WTC11 (cell line): ENCODE measurements at regions not wholly inside any gene's neighbourhood (a gene's known extent, or its start where the extent isn't known, plus 50 kb on each side); places are given as distances from the start of the nearest gene placed in this dataset.

Experiments used
- ATAC-seq: fragments of 200-7000 bp; cut with Tn5 transposase; 2 replicates; pipeline ENCODE4 v1.10.0; 2021; ENCODE audit warnings: mild to moderate bottlenecking, moderate library complexity
- CTCF ChIA-PET: fragments of 300-600 bp; sonication (Branson Sonifier 250); formaldehyde crosslinking; loops from one replicate; lab custom pipeline; 2021; ENCODE audit warnings: antibody characterized with exemption; lab: Charles Lee
- POLR2A ChIA-PET: fragments of 350-600 bp; sonication (Branson Sonifier 250); formaldehyde crosslinking; loops from one replicate; lab custom pipeline; 2021; ENCODE audit warnings: antibody characterized with exemption; lab: Charles Lee
- DNase-seq: peaks from one replicate; pipeline ENCODE4 v3.0.0; 2021; ENCODE audit warnings: low spot score
- H3K27ac Mint-ChIP-seq: 2 replicates; pipeline ENCODE4 v1.8.0; 2021; ENCODE audit warnings: mixed read lengths
- H3K27me3 Mint-ChIP-seq: 2 replicates; pipeline ENCODE4 v1.8.0; 2021; ENCODE audit warnings: low read depth, mild to moderate bottlenecking, moderate library complexity, mixed read lengths
- H3K36me3 Mint-ChIP-seq: 2 replicates; pipeline ENCODE4 v1.8.0; 2021; ENCODE audit warnings: mixed read lengths
- H3K4me1 Mint-ChIP-seq: 2 replicates; pipeline ENCODE4 v1.8.0; 2022; ENCODE audit warnings: mixed read lengths
- H3K4me3 Mint-ChIP-seq: 2 replicates; pipeline ENCODE4 v1.8.0; 2021; ENCODE audit warnings: mild to moderate bottlenecking, moderate library complexity, mixed read lengths
- H3K9me3 Mint-ChIP-seq: 2 replicates; pipeline ENCODE4 v1.8.0; 2021; ENCODE audit warnings: mixed read lengths
- ATF1 ChIP-seq: sonication (generic); formaldehyde crosslinking; IDR thresholded peaks from 2 replicates; pipeline ENCODE4 v1.8.1; 2023; ENCODE audit warnings: mild to moderate bottlenecking, moderate library complexity, missing genetic modification reagents
- ATF6 ChIP-seq: sonication (generic); formaldehyde crosslinking; IDR thresholded peaks from 2 replicates; pipeline ENCODE4 v1.8.1; 2023; ENCODE audit warnings: mild to moderate bottlenecking, missing genetic modification reagents
- CREM ChIP-seq: sonication (generic); formaldehyde crosslinking; IDR thresholded peaks from 2 replicates; pipeline ENCODE4 v1.8.1; 2022; ENCODE audit warnings: mild to moderate bottlenecking, missing genetic modification reagents, moderate library complexity
- ELF4 ChIP-seq: sonication (generic); formaldehyde crosslinking; IDR thresholded peaks from 2 replicates; pipeline ENCODE4 v1.8.1; 2022; ENCODE audit warnings: low read depth, mild to moderate bottlenecking, moderate library complexity, missing genetic modification reagents
- ESRRA ChIP-seq: sonication (generic); formaldehyde crosslinking; IDR thresholded peaks from 2 replicates; pipeline ENCODE4 v1.8.1; 2022; ENCODE audit warnings: mild to moderate bottlenecking, missing genetic modification reagents, borderline replicate concordance
- FOXK1 ChIP-seq: sonication (generic); formaldehyde crosslinking; IDR thresholded peaks from 2 replicates; pipeline ENCODE4 v1.8.0; 2022; ENCODE audit warnings: mild to moderate bottlenecking, moderate library complexity, missing genetic modification reagents
- HMGA2 ChIP-seq: fragments of 250-450 bp; sonication (Bioruptor Pico); IDR thresholded peaks from 2 replicates; pipeline ENCODE4 v1.4.0; 2021; ENCODE audit warnings: mild to moderate bottlenecking, moderate library complexity
- IRF1 ChIP-seq: sonication (generic); formaldehyde crosslinking; IDR thresholded peaks from 2 replicates; pipeline ENCODE4 v1.8.0; 2023; ENCODE audit warnings: missing genetic modification reagents
- KAT7 ChIP-seq: sonication (generic); formaldehyde crosslinking; IDR thresholded peaks from 2 replicates; pipeline ENCODE4 v1.8.1; 2023; ENCODE audit warnings: missing genetic modification reagents, mild to moderate bottlenecking, borderline replicate concordance
- MAX ChIP-seq: sonication (generic); formaldehyde crosslinking; IDR thresholded peaks from 2 replicates; pipeline ENCODE4 v1.8.0; 2022; ENCODE audit warnings: mild to moderate bottlenecking, missing genetic modification reagents
- NR2C2 ChIP-seq: sonication (generic); formaldehyde crosslinking; IDR thresholded peaks from 2 replicates; pipeline ENCODE4 v1.8.0; 2022; ENCODE audit warnings: mild to moderate bottlenecking, missing genetic modification reagents
- SP1 ChIP-seq: sonication (generic); formaldehyde crosslinking; conservative IDR thresholded peaks from 2 replicates; pipeline ENCODE4 v1.8.1; 2022; ENCODE audit warnings: missing genetic modification reagents
- TEAD1 ChIP-seq: sonication (generic); formaldehyde crosslinking; IDR thresholded peaks from 2 replicates; pipeline ENCODE4 v1.8.0; 2022; ENCODE audit warnings: mild to moderate bottlenecking, missing genetic modification reagents
- TP53 ChIP-seq: sonication (generic); formaldehyde crosslinking; IDR thresholded peaks from 2 replicates; pipeline ENCODE4 v1.8.1; 2023; ENCODE audit warnings: mild to moderate bottlenecking, missing genetic modification reagents
- ZBTB21 ChIP-seq: sonication (generic); formaldehyde crosslinking; IDR thresholded peaks from 2 replicates; pipeline ENCODE4 v1.8.1; 2023; ENCODE audit warnings: mild to moderate bottlenecking, missing genetic modification reagents, borderline replicate concordance
- ZMAT4 ChIP-seq: fragments of 250-450 bp; sonication (Bioruptor Pico); IDR thresholded peaks from 2 replicates; pipeline ENCODE4 v1.9.0; 2021; ENCODE audit warnings: mild to moderate bottlenecking
- ZNF138 ChIP-seq: sonication (generic); formaldehyde crosslinking; conservative IDR thresholded peaks from 2 replicates; pipeline ENCODE4 v1.8.1; 2022; ENCODE audit warnings: mild to moderate bottlenecking, moderate library complexity, missing genetic modification reagents
- ZNF423 ChIP-seq: fragments of 250-450 bp; sonication (Bioruptor Pico); IDR thresholded peaks from 2 replicates; pipeline ENCODE4 v2.1.2; 2022; ENCODE audit warnings: mild to moderate bottlenecking, moderate library complexity
- TF ChIP-seq, protein P1 (sequence below): sonication (generic); formaldehyde crosslinking; IDR thresholded peaks from 2 replicates; pipeline ENCODE4 v1.8.1; 2022; ENCODE audit warnings: mild to moderate bottlenecking, moderate library complexity, missing genetic modification reagents
- TF ChIP-seq, protein P2 (sequence below): sonication (generic); formaldehyde crosslinking; IDR thresholded peaks from 2 replicates; pipeline ENCODE4 v1.8.0; 2023; ENCODE audit warnings: mild to moderate bottlenecking, missing genetic modification reagents
- TF ChIP-seq, protein P3 (sequence below): fragments of 250-450 bp; sonication (Bioruptor Pico); conservative IDR thresholded peaks from 2 replicates; pipeline ENCODE4 v1.9.0; 2021; ENCODE audit warnings: mild to moderate bottlenecking
- TF ChIP-seq, protein P4 (sequence below): sonication (generic); formaldehyde crosslinking; IDR thresholded peaks from 2 replicates; pipeline ENCODE4 v1.8.1; 2023; ENCODE audit warnings: mild to moderate bottlenecking, missing genetic modification reagents, moderate library complexity

DNA sequence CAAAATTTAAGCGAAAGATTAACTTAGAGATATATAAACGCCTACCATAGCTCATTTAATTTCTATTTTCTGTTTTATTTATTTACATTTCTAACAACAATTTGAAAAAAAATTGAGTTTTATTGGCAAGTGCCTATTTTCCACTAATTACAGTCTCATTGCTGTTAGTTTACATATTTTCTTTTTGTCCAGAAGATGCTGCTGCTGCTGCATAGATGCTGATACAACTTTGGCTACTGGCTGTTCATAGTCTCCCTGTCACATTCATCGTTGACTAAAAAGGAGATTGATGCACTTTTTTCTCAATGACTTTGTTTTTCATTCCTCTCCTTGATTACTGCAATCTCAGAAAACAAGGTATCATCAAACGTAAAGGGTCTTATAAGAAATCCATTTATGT lies 235.4 kb downstream of the CDH9 start (continued):
- TF ChIP-seq ZNF423 (CRISPR knock-in tag) (no peak), ESRRA (CRISPR knock-in tag) (no peak)
- TF ChIP-seq, all 79 proteins: peak for 0

DNA sequence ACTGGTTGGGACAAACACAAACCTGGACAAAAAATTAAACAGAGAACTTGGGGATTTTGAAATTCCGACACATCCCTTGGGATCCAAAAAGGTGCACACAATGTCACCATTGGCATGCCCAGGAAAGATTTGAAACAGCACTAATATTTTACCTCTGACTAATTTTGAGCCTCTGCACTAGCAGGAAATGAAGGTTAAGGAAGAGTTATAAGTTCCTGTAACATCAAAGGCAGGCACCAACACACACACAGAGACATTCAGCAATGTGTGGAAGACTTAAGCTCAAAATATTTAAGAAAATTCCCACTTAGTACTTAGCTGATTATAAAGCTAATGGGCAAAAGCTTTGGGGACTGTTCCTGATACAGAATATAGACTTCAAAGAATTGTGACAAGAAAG lies 247.0 kb downstream of the CDH9 start:
- POLR2A ChIA-PET, result no interaction called here

DNA sequence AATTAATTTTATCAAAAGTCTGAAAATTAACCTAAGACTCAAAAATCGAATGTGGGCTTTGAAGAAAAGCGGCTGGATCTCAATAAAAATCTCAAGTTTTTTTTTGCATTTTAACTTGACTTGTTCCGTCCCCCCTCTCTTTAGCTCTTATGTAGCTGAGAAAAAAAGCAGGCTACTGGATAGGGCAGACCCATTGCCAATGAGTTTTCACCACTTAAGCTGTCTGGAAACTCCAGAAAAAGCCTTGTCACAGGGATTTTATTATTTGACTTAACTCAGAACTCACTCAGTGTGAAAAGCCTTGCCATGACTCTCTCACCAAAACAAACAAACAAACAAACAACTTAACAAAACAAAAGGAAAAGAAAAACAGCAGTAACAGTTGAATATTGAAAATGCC lies 247.4 kb downstream of the CDH9 start:
- Mint-ChIP-seq H3K9me3 (peaks cover 13% of the 10 kb centered on the region), H3K27me3 (no peaks in the 10 kb centered on the region), H3K4me1 (peaks cover 4% of the 10 kb centered on the region; the same call in 1 of the 2 replicates), H3K36me3 (no peaks in the 10 kb centered on the region), H3K27ac (no peak overlapping the region; the same call in 1 of the 2 replicates), H3K4me3 (no peak overlapping the region)
- TF ChIP-seq, protein P1, sequence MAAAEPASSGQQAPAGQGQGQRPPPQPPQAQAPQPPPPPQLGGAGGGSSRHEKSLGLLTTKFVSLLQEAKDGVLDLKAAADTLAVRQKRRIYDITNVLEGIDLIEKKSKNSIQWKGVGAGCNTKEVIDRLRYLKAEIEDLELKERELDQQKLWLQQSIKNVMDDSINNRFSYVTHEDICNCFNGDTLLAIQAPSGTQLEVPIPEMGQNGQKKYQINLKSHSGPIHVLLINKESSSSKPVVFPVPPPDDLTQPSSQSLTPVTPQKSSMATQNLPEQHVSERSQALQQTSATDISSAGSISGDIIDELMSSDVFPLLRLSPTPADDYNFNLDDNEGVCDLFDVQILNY (CRISPR knock-in tag), result no peak
- CTCF ChIA-PET, result interaction anchor here (0.6 kb wide), 1 partner anchor 574 kb away, joined by 5 read pairs; no protein-coding TSS in a partner anchor
- POLR2A ChIA-PET, result no interaction called here
- DNase-seq (no peak), ATAC-seq (no peak)

More for the DNA sequence above, 247.0 kb downstream of the CDH9 start:
- H3K36me3 Mint-ChIP-seq, result no peaks in the 10 kb centered on the region
- H3K4me3 Mint-ChIP-seq, result no peak overlapping the region
- H3K27ac Mint-ChIP-seq, result no peak overlapping the region; the same call in 1 of the 2 replicates
- H3K9me3 Mint-ChIP-seq, result peaks cover 13% of the 10 kb centered on the region
- no peaks in the 10 kb centered on the region for H3K27me3 Mint-ChIP-seq
- TF ChIP-seq MAX, result no peak
- no peak for TF ChIP-seq TP53 (CRISPR knock-in tag)
- TF ChIP-seq ELF4 (CRISPR knock-in tag), result no peak
- TF ChIP-seq, protein P2, sequence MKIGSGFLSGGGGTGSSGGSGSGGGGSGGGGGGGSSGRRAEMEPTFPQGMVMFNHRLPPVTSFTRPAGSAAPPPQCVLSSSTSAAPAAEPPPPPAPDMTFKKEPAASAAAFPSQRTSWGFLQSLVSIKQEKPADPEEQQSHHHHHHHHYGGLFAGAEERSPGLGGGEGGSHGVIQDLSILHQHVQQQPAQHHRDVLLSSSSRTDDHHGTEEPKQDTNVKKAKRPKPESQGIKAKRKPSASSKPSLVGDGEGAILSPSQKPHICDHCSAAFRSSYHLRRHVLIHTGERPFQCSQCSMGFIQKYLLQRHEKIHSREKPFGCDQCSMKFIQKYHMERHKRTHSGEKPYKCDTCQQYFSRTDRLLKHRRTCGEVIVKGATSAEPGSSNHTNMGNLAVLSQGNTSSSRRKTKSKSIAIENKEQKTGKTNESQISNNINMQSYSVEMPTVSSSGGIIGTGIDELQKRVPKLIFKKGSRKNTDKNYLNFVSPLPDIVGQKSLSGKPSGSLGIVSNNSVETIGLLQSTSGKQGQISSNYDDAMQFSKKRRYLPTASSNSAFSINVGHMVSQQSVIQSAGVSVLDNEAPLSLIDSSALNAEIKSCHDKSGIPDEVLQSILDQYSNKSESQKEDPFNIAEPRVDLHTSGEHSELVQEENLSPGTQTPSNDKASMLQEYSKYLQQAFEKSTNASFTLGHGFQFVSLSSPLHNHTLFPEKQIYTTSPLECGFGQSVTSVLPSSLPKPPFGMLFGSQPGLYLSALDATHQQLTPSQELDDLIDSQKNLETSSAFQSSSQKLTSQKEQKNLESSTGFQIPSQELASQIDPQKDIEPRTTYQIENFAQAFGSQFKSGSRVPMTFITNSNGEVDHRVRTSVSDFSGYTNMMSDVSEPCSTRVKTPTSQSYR (CRISPR knock-in tag), result no peak
- TF ChIP-seq, protein P3, sequence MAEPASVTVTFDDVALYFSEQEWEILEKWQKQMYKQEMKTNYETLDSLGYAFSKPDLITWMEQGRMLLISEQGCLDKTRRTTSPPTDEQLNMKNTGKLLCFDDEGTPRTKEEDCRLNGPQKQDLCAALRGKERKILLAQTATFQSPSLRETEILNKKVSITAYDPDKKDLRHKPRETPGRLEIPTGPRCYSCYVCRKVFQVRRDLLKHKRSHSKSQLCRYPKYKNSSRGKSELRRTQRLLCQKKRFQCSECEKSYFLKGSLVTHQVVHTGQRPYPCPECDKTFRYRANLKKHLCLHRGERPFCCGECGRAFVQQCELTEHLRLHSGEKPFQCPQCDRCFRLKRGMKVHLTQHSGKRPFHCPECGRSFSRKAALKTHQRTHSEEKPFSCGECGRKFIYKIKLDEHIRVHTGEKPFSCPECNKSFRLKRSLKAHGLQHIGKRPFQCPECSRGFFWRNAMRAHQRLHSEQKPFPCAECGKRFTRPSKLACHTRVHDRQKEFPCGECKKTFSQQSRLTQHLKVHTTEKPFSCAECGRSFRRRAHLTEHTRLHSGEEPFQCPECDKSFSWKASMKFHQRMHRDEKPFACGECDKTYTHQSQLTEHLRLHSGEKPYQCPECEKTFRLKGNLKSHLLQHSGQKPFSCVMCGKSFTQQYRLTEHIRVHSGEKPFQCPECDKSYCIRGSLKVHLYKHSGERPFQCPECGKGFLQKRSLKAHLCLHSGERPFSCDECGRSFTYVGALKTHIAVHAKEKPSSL (CRISPR knock-in tag), result no peak
- no peak for TF ChIP-seq NR2C2 (CRISPR knock-in tag)
- TF ChIP-seq, protein P4, sequence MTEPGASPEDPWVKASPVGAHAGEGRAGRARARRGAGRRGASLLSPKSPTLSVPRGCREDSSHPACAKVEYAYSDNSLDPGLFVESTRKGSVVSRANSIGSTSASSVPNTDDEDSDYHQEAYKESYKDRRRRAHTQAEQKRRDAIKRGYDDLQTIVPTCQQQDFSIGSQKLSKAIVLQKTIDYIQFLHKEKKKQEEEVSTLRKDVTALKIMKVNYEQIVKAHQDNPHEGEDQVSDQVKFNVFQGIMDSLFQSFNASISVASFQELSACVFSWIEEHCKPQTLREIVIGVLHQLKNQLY (CRISPR knock-in tag), result no peak
- TF ChIP-seq TEAD1, result no peak
- TF ChIP-seq SP1 (CRISPR knock-in tag), result no peak
- no peak for TF ChIP-seq KAT7
- ATAC-seq (no peak), DNase-seq (no peak)
- peaks cover 4% of the 10 kb centered on the region; the same call in 1 of the 2 replicates for H3K4me1 Mint-ChIP-seq
- CTCF ChIA-PET, result no interaction called here

- H3K27me3 Mint-ChIP-seq, result no peaks in the 10 kb centered on the region
- H3K4me3 Mint-ChIP-seq, result no peak overlapping the region
- CTCF ChIA-PET, result no interaction called here
- DNase-seq (no peak), ATAC-seq (no peak)
- POLR2A ChIA-PET, result no interaction called here
- H3K36me3 Mint-ChIP-seq, result peaks cover 3% of the 10 kb centered on the region; the same call in 1 of the 2 replicates
- H3K27ac Mint-ChIP-seq, result no peak overlapping the region
- no peaks in the 10 kb centered on the region for H3K4me1 Mint-ChIP-seq
- peaks cover 11% of the 10 kb centered on the region for H3K9me3 Mint-ChIP-seq
- TF ChIP-seq FOXK1 (CRISPR knock-in tag) (no peak), IRF1 (CRISPR knock-in tag) (no peak), ATF1 (CRISPR knock-in tag) (no peak), KAT7 (no peak), ZBTB21 (no peak), HMGA2 (CRISPR knock-in tag) (no peak), ZNF138 (CRISPR knock-in tag) (no peak), ZMAT4 (CRISPR knock-in tag) (no peak), ATF6 (CRISPR knock-in tag) (no peak), CREM (CRISPR knock-in tag) (no peak)
Observed at GRCh38 chr5:26763215-26763614, 275.2 kb downstream of the CDH9 start.
